K562 (cell line): ENCODE measurements at regions not wholly inside any gene's neighbourhood (a gene's known extent, or its start where the extent isn't known, plus 50 kb on each side); places are given as distances from the start of the nearest gene placed in this dataset.

ENCODE experiments used
- EP400 ChIP-seq: fragments of 450-650 bp; IDR thresholded peaks from 2 replicates; pipeline ENCODE4 v1.6.1; 2017; ENCODE audit warnings: antibody characterized with exemption, mild to moderate bottlenecking, moderate library complexity
- HMG20B ChIP-seq: fragments of 250-450 bp; sonication (Bioruptor Pico); IDR thresholded peaks from 2 replicates; pipeline ENCODE4 v1.5.0; 2021; ENCODE audit warnings: mild to moderate bottlenecking
- KDM1A ChIP-seq, 2 experiments: fragments of 450-650 bp; IDR thresholded peaks; 2 replicates each; pipeline ENCODE4 v1.6.1; 2016; ENCODE audit warnings: mild to moderate bottlenecking in 2 of 2
- MAFF ChIP-seq: IDR thresholded peaks from 2 replicates; pipeline ENCODE4 v1.6.1; 2012; ENCODE audit warnings: low read length, improper control_type of control experiment
- NFE2L1 ChIP-seq: fragments of 450-650 bp; IDR thresholded peaks from 2 replicates; pipeline ENCODE4 v1.6.1; 2016; ENCODE audit warnings: missing genetic modification characterization, low read depth, mild to moderate bottlenecking, missing compliant biosample characterization, moderate library complexity, borderline replicate concordance
- PCBP2 ChIP-seq: fragments of 200-400 bp; formaldehyde crosslinking; IDR thresholded peaks from 2 replicates; pipeline ENCODE4 v1.6.1; 2018; ENCODE audit warnings: low read length, low read depth, mild to moderate bottlenecking, moderate library complexity; ENCODE audit not compliant: poor library complexity, severe bottlenecking
- SRSF9 ChIP-seq: fragments of 200-400 bp; formaldehyde crosslinking; IDR thresholded peaks from 2 replicates; pipeline ENCODE4 v1.6.1; 2017; ENCODE audit warnings: low read depth, low read length, borderline replicate concordance
- ZNF583 ChIP-seq: fragments of 250-450 bp; sonication (Bioruptor Pico); IDR thresholded peaks from 2 replicates; pipeline ENCODE4 v1.4.0; 2020
- ZNF699 ChIP-seq: fragments of 250-450 bp; sonication (Bioruptor Pico); IDR thresholded peaks from 2 replicates; pipeline ENCODE4 v1.8.0; 2021; ENCODE audit warnings: mild to moderate bottlenecking, moderate library complexity; ENCODE audit not compliant: insufficient replicate concordance
- ZNF764 ChIP-seq: fragments of 250-450 bp; sonication (Bioruptor Pico); IDR thresholded peaks from 2 replicates; pipeline ENCODE4 v1.4.0; 2020; ENCODE audit warnings: low read depth, mild to moderate bottlenecking, moderate library complexity
- TF ChIP-seq, protein P1 (sequence below): sonication (generic); formaldehyde crosslinking; IDR thresholded peaks from 2 replicates; pipeline ENCODE4 v1.8.1; 2023; ENCODE audit warnings: mild to moderate bottlenecking, missing genetic modification reagents, moderate library complexity
- TF ChIP-seq, protein P2 (sequence below): fragments of 250-450 bp; sonication (Bioruptor Pico); IDR thresholded peaks from 2 replicates; pipeline ENCODE4 v1.9.0; 2021; ENCODE audit warnings: mild to moderate bottlenecking
- TF ChIP-seq, protein P3 (sequence below), 2 experiments: fragments of 450-650 bp in 1 of 2; sonication (generic) in 1 of 2; formaldehyde crosslinking in 1 of 2; IDR thresholded peaks; 2 replicates each; pipeline versions ENCODE4 v1.7.1 to v1.9.0; 2016 to 2022; ENCODE audit warnings: inconsistent platforms in 1 of 2, mild to moderate bottlenecking in 1 of 2, missing genetic modification reagents in 1 of 2
- TF ChIP-seq, protein P4 (sequence below): sonication (generic); formaldehyde crosslinking; IDR thresholded peaks from 2 replicates; pipeline ENCODE4 v1.8.1; 2023; ENCODE audit warnings: mild to moderate bottlenecking, missing genetic modification reagents

DNA sequence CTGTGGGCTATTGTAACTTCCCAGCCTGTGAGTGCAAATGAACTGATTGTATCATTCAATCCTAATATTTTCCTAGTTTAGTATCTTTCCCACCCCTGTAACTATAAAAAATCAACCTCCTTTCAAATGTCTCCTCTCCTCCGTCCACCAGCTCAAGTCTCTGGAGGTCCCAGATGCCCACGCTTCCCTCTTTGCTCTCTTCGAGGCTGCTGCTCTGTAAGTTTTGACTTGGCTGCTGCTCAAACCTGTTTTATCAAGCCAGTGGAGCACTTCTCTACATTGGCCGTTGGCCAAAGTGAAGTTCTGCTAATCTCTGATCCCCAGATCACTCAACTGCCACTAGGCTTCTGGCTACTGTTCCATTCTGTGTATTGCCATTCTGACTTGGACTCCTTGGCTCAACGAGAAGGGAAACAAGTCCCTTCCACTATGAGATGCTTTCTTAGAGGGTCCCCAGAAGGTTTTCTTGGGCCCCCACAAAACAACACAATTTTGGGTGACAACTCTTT lies 60.7 kb upstream of the RAPGEF2 start (continued):
- TF ChIP-seq EP400 (peak; percentile 61), ZNF764 (CRISPR knock-in tag) (no peak), NFE2L1 (tag) (no peak), KDM1A (IDR thresholded peaks at IDR 0.05) (peak; percentile 89 to 92), HMG20B (CRISPR knock-in tag) (no peak), MAFF (no peak), ZNF699 (CRISPR knock-in tag) (no peak), SRSF9 (no peak), PCBP2 (no peak), ZNF583 (0 out of 2 replicates have a peak, but pooled peaks have one; percentile 21)
- TF ChIP-seq, protein P1, sequence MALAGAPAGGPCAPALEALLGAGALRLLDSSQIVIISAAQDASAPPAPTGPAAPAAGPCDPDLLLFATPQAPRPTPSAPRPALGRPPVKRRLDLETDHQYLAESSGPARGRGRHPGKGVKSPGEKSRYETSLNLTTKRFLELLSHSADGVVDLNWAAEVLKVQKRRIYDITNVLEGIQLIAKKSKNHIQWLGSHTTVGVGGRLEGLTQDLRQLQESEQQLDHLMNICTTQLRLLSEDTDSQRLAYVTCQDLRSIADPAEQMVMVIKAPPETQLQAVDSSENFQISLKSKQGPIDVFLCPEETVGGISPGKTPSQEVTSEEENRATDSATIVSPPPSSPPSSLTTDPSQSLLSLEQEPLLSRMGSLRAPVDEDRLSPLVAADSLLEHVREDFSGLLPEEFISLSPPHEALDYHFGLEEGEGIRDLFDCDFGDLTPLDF (CRISPR knock-in tag), result no peak
- TF ChIP-seq, protein P2, sequence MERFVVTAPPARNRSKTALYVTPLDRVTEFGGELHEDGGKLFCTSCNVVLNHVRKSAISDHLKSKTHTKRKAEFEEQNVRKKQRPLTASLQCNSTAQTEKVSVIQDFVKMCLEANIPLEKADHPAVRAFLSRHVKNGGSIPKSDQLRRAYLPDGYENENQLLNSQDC (CRISPR knock-in tag), result no peak
- TF ChIP-seq, protein P3, sequence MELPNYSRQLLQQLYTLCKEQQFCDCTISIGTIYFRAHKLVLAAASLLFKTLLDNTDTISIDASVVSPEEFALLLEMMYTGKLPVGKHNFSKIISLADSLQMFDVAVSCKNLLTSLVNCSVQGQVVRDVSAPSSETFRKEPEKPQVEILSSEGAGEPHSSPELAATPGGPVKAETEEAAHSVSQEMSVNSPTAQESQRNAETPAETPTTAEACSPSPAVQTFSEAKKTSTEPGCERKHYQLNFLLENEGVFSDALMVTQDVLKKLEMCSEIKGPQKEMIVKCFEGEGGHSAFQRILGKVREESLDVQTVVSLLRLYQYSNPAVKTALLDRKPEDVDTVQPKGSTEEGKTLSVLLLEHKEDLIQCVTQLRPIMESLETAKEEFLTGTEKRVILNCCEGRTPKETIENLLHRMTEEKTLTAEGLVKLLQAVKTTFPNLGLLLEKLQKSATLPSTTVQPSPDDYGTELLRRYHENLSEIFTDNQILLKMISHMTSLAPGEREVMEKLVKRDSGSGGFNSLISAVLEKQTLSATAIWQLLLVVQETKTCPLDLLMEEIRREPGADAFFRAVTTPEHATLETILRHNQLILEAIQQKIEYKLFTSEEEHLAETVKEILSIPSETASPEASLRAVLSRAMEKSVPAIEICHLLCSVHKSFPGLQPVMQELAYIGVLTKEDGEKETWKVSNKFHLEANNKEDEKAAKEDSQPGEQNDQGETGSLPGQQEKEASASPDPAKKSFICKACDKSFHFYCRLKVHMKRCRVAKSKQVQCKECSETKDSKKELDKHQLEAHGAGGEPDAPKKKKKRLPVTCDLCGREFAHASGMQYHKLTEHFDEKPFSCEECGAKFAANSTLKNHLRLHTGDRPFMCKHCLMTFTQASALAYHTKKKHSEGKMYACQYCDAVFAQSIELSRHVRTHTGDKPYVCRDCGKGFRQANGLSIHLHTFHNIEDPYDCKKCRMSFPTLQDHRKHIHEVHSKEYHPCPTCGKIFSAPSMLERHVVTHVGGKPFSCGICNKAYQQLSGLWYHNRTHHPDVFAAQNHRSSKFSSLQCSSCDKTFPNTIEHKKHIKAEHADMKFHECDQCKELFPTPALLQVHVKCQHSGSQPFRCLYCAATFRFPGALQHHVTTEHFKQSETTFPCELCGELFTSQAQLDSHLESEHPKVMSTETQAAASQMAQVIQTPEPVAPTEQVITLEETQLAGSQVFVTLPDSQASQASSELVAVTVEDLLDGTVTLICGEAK (IDR thresholded peaks at IDR 0.05), result 0 out of 2 replicates have a peak, but pooled peaks have one; percentile 8
- TF ChIP-seq, protein P3 (CRISPR knock-in tag; IDR thresholded peaks at IDR 0.05), result no peak
- TF ChIP-seq, protein P4, sequence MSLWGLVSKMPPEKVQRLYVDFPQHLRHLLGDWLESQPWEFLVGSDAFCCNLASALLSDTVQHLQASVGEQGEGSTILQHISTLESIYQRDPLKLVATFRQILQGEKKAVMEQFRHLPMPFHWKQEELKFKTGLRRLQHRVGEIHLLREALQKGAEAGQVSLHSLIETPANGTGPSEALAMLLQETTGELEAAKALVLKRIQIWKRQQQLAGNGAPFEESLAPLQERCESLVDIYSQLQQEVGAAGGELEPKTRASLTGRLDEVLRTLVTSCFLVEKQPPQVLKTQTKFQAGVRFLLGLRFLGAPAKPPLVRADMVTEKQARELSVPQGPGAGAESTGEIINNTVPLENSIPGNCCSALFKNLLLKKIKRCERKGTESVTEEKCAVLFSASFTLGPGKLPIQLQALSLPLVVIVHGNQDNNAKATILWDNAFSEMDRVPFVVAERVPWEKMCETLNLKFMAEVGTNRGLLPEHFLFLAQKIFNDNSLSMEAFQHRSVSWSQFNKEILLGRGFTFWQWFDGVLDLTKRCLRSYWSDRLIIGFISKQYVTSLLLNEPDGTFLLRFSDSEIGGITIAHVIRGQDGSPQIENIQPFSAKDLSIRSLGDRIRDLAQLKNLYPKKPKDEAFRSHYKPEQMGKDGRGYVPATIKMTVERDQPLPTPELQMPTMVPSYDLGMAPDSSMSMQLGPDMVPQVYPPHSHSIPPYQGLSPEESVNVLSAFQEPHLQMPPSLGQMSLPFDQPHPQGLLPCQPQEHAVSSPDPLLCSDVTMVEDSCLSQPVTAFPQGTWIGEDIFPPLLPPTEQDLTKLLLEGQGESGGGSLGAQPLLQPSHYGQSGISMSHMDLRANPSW (CRISPR knock-in tag), result no peak
